ENCODE measurements at regions not wholly inside any gene's neighbourhood (a gene's known extent, or its start where the extent isn't known, plus 50 kb on each side); places are given as distances from the start of the nearest gene placed in this dataset.

DNA sequence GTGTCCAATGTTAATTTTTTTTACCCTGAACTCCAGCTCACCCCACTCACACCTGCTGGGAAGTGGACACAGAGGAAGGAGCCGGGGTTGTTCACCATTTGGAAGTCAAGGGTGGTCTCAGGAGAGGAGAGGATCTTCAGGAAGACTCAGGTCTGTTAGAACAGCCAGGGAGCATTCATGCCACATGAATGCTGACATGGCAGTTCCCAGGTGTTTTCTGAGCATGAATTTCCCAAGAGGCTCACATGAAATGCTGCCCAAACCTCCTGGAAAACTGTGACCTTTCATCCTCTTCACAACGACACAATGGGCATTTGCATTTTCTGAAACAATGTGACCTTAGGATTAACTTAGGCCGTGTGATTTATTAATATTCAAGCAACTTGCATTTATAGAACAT lies 2409.2 kb downstream of the TP53TG3F start:
- no peak overlapping the region for H3K4me3 Mint-ChIP-seq (ENCODE audit: unreplicated experiment)
- TF ChIP-seq, protein P1, sequence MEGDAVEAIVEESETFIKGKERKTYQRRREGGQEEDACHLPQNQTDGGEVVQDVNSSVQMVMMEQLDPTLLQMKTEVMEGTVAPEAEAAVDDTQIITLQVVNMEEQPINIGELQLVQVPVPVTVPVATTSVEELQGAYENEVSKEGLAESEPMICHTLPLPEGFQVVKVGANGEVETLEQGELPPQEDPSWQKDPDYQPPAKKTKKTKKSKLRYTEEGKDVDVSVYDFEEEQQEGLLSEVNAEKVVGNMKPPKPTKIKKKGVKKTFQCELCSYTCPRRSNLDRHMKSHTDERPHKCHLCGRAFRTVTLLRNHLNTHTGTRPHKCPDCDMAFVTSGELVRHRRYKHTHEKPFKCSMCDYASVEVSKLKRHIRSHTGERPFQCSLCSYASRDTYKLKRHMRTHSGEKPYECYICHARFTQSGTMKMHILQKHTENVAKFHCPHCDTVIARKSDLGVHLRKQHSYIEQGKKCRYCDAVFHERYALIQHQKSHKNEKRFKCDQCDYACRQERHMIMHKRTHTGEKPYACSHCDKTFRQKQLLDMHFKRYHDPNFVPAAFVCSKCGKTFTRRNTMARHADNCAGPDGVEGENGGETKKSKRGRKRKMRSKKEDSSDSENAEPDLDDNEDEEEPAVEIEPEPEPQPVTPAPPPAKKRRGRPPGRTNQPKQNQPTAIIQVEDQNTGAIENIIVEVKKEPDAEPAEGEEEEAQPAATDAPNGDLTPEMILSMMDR (IDR thresholded peaks at IDR 0.05): no peak
- no peaks in the 10 kb centered on the region for H3K27me3 Mint-ChIP-seq (ENCODE audit: unreplicated experiment)
- no peaks in the 10 kb centered on the region for H3K4me1 Mint-ChIP-seq (ENCODE audit: unreplicated experiment)
- H3K27ac Mint-ChIP-seq (ENCODE audit: unreplicated experiment): no peak overlapping the region
- H3K9me3 Mint-ChIP-seq (ENCODE audit: unreplicated experiment): peaks cover 70% of the 10 kb centered on the region
- H3K36me3 Mint-ChIP-seq (ENCODE audit: unreplicated experiment): no peaks in the 10 kb centered on the region
- DNase-seq (ENCODE audit: extremely low spot score, unreplicated experiment): no peak

DNA sequence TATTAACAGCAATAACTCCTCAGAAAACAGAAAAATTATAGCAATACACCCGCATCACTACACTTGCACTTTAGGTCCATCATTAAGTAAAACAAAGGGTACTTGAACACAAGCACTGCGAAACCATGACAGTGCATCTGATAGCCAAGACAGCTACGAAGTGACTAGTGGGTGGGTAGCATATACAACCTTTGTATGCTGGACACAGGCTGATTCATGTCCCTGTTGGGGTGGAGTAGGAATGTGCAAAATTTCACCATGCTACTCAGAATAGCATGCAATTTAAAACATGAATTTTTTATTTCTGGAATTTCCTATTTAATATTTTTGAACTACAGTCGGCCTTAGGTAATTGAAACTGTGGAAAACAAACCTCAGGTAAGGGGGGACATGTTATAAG lies 2414.1 kb downstream of the TP53TG3F start:
- Mint-ChIP-seq H3K27me3 (ENCODE audit: unreplicated experiment) (no peaks in the 10 kb centered on the region), H3K4me3 (ENCODE audit: unreplicated experiment) (no peak overlapping the region), H3K9me3 (ENCODE audit: unreplicated experiment) (peaks cover 57% of the 10 kb centered on the region), H3K4me1 (ENCODE audit: unreplicated experiment) (no peaks in the 10 kb centered on the region), H3K36me3 (ENCODE audit: unreplicated experiment) (no peaks in the 10 kb centered on the region), H3K27ac (ENCODE audit: unreplicated experiment) (no peak overlapping the region)
- TF ChIP-seq, protein P1 (IDR thresholded peaks at IDR 0.05): no peak
- no peak for DNase-seq (ENCODE audit: extremely low spot score, unreplicated experiment)

DNA sequence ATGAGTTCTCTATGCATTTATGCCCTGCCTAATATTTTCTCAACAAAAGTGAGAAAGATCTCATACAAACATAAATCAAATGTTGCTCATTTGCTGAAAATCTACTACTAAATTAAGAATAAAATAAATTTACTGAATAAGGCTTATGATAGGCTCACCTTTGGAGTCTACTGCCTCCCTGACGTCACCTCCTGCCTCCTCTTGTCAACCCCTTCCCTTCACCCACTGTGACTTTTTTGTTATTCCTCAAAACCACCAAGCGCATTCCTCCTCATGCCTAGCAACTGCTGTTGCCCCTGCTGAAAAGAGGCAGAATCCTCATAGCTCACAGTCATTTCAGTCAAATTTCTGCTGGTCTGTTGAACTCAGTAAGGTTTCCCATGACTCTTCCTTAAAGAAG lies 2422.2 kb downstream of the TP53TG3F start:
- no peak overlapping the region for H3K4me3 Mint-ChIP-seq (ENCODE audit: unreplicated experiment)
- H3K9me3 Mint-ChIP-seq (ENCODE audit: unreplicated experiment): peaks cover 69% of the 10 kb centered on the region
- H3K4me1 Mint-ChIP-seq (ENCODE audit: unreplicated experiment): no peaks in the 10 kb centered on the region
- DNase-seq (ENCODE audit: extremely low spot score, unreplicated experiment): no peak
- H3K36me3 Mint-ChIP-seq (ENCODE audit: unreplicated experiment): no peaks in the 10 kb centered on the region
- TF ChIP-seq, protein P1 (IDR thresholded peaks at IDR 0.05): no peak
- H3K27me3 Mint-ChIP-seq (ENCODE audit: unreplicated experiment): no peaks in the 10 kb centered on the region
- H3K27ac Mint-ChIP-seq (ENCODE audit: unreplicated experiment): no peak overlapping the region

DNA sequence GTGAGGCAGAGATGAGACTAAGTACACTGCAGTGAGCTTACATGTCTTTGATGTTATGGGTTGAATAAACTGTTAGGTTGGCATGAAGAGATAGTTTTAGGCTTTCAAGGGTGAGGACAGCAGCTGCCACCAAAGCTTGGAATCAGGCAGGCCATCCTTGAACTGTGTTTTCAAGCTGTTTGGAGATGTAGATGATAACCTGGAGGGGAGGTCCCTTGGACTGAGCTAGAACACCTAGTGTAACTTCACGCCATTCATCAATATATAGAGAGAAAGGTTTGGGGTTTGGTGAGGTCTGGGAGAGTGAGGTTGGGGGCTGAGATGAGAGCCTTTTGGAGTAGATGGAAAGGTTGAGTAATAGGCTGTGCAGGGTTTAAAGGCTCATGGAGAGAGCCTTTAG lies 2447.0 kb downstream of the TP53TG3F start:
- Mint-ChIP-seq H3K27me3 (ENCODE audit: unreplicated experiment) (no peaks in the 10 kb centered on the region), H3K4me1 (ENCODE audit: unreplicated experiment) (no peaks in the 10 kb centered on the region), H3K4me3 (ENCODE audit: unreplicated experiment) (no peak overlapping the region), H3K36me3 (ENCODE audit: unreplicated experiment) (no peaks in the 10 kb centered on the region), H3K9me3 (ENCODE audit: unreplicated experiment) (peaks cover 73% of the 10 kb centered on the region), H3K27ac (ENCODE audit: unreplicated experiment) (no peak overlapping the region)
- TF ChIP-seq, protein P1 (IDR thresholded peaks at IDR 0.05): no peak
- no peak for DNase-seq (ENCODE audit: extremely low spot score, unreplicated experiment)

DNA sequence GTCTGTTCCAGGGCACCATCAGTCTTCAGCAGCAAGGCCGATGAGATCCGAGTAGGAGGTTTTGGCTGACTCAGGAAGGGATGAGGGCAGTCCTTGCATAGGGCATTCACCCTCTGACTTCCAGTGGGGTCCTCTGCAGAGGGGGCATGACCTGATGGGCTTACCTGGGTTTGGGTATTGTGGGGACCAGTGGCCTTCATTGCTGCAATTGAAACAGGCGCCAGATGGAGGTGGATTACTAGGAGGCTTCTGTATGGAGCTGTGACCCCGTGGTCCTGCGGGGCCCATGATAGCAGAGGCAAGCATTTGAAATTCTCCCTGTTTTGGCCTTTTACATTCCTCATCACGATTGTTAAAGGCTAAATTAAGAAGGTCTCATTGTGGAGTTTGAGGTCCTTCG lies 2448.7 kb downstream of the TP53TG3F start:
- H3K9me3 Mint-ChIP-seq (ENCODE audit: unreplicated experiment): peaks cover 62% of the 10 kb centered on the region

More for the DNA sequence above, 2448.7 kb downstream of the TP53TG3F start:
- TF ChIP-seq, protein P1 (IDR thresholded peaks at IDR 0.05): no peak
- no peaks in the 10 kb centered on the region for H3K27me3 Mint-ChIP-seq (ENCODE audit: unreplicated experiment)
- no peak overlapping the region for H3K4me3 Mint-ChIP-seq (ENCODE audit: unreplicated experiment)
- DNase-seq (ENCODE audit: extremely low spot score, unreplicated experiment): peak; percentile 63
- H3K27ac Mint-ChIP-seq (ENCODE audit: unreplicated experiment): no peak overlapping the region
- H3K4me1 Mint-ChIP-seq (ENCODE audit: unreplicated experiment): no peaks in the 10 kb centered on the region
- no peaks in the 10 kb centered on the region for H3K36me3 Mint-ChIP-seq (ENCODE audit: unreplicated experiment)

Data from osteocyte (in vitro differentiated cells).